ENCODE measurements at regions not wholly inside any gene's neighbourhood (a gene's known extent, or its start where the extent isn't known, plus 50 kb on each side); places are given as distances from the start of the nearest gene placed in this dataset.

DNA sequence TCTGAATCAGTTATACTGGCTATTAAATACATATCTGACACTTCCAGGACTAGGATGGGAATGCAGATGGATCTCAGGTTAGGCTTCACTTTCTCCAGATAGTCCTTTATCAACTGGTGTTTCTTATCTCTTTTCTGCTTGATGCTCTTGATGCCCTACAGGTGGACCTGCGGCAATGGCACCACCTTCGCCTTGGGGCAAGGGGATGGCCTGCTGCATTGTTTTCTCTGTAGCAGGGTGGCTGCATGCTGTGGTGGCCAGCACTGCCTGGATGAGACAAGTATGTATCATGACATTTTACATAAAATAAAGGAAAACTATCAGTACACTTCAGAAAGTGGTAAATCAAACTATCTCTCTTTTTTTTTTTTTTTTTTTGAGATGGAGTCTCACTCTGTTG, 217.7 kb upstream of the ZP4 start:
- no peak for DNase-seq

DNA sequence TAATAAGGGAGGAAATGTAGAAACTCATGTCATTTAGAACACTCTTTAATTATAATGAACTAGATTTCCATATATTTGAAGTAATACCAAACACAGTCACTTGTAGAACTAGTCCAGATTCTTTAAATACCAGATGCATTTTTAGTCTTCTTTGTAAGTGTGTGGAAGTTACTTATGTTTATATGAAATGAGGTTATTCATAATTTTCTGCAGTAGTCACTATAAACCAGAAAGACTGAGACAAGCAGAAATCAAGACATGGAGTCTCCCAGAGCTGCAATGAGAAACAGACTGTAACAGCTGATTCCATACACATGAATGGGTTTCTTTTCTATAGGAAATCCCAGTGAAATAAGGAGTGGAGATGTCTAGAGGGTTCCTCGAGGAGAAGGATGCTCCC, 216.6 kb upstream of the ZP4 start:
- no peak for DNase-seq

DNA sequence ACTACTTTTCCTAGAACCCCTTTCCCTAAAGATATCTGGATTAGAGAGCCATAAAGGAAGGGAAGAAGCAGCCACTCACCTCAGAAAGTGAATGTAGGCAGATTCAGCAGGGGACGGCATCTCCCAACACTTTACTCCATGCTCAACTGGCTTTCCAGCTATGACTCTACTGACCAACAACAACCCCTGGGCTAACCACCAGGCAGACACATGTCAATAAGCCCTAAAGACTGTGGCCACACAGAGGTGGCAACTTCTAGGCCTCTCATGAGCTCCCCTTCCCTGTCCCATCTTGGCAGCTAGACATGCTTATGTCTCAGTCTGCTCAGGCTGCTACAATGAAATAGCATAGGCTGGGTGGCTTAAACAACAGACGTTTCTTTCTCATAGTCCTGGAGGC, 214.0 kb upstream of the ZP4 start:
- DNase-seq: no peak

DNA sequence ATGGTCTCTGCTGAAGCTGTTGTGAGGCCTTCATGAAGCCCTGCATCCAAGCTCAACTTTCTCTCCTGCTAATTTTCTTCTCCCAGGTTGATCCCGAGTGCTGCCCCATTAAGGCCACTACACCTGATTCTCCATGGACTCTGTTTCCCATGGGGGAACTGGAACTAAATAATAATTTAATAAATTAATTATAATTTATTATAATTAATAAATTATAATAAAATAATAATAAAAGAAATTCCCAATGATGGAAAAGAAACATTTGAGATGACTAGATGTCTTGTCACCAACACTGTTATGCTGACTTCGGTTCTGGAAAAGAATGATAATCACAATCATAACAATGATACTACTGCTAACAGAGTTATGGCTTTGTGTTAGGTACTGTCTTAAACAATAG, 211.2 kb upstream of the ZP4 start:
- no peak for DNase-seq

DNA sequence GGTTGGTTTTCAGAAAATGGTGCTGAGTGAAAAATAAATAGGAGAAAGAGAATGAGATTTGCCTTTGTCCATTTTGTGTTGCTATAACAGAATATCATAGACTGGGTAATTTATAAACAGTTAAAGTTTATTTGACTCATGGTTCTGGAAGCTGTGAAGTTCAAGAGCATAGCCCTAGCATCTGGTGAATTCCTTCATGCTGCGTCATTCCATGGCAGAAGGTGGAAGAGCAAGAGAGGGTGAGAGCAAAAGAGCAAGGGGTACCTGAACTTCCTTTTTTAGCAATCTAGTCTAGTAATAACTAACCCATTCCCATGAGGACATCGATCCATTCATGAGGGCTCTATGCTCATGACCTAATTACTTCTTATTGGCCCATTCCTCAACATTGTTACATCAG, 209.1 kb upstream of the ZP4 start:
- no peak for DNase-seq

DNA sequence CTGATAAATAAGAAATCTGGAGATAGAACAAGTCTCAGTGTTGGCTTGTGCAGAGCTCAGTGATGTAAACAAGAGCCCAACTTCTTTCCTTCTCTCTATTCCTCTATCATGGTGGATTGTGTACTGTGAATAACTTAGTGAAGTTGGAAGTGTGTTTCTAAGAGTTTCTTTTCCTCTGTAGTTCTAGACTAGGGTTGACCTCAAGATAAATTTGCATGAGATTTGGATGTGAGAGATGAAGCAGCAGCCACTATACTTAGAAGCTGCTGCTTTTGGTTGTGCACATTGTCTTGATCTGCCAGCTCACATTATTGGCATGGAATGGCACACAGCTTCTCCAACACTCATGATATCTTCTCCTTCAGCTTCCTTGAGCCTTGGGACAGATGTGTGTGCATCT, 198.9 kb upstream of the ZP4 start:
- no peak for DNase-seq

DNA sequence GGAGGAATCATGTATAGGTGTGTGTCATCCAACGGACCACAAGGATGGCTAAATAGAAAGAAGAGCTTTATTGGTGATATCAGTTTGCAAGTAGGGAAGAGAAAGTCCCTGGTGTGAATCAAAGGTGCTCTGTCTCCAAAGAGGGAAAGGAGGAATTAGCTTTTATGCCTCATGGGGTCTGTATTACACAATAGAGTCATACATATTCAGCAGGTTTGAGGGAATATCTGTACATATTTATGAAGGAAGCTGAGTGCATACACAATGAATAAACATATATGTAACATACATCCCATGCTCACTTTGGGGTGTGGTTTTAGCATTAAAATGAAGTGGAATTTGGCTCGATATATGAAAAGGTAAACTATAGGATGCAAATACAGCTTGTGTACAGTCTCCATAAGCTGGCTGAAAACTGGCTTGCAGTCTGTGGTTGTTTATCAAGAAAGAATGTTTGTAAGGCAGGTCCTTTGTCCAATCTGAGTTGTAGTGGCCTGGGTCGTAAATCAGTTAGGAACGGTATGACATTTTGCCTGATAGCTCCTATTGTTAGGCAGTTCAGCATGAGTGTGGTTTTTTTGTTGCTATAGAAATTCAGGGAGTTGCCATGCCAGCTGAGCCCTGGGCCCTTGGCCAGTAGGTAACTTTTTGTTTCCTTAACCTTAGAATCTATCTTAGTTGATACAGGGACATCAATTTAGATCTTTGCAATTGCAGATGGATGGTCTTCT, 198.0 kb upstream of the ZP4 start:
- no peak for DNase-seq

DNA sequence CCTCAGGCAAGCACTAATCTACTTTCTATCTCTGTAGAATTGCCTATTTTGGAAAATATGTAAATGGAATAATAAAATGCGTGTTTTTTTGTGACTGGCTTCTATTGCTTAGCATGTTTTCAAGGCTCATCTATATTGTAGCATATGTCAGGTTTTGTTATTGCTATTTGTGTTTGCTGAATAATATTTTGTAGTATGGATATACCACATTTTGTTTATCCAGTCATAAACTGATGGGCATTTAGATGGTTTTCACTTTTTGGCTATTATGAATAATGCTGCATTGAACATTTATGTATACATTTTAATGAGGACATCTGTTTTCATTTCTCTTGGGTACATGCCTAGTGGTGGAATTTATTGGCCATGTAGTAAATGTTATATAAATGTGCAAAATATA, 183.3 kb upstream of the ZP4 start:
- DNase-seq: no peak

DNA sequence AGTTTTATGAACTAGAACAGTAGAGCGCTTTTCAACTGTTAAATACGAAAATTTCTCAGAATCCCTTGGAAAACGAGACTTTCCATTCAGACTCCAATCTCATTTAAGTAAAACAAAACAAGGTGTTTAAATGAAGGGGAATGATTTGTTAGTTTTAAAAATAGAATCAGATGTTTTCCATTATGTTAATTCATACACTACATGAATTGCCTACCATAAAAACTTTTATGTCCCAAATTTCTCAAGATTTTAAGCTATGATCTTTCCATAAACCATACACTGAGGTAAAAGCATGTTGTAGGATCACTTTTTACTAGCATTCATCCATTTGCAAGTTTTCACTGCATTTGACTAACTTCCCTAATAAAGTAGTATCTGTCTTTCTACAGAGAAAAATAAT, 180.3 kb upstream of the ZP4 start:
- DNase-seq: no peak

DNA sequence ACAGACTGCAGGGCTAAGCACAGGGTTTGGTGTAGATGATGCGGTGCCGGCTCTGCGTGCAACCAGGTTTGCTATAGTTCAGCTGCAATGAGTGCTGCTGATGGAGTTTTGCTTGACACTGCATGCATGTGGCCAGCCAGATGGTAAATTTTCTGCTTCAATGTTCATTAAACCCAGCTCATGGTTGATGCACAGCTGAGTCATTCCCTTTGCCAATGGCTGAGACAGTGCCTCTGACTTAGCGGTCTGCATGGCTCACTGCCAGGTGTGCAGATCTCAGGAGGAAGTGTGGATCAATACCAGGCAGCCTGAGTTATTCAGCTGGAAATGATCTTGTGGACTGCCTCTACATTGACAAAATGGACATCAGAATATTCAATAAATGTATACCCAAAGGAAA, 172.7 kb upstream of the ZP4 start:
- no peak for DNase-seq

DNA sequence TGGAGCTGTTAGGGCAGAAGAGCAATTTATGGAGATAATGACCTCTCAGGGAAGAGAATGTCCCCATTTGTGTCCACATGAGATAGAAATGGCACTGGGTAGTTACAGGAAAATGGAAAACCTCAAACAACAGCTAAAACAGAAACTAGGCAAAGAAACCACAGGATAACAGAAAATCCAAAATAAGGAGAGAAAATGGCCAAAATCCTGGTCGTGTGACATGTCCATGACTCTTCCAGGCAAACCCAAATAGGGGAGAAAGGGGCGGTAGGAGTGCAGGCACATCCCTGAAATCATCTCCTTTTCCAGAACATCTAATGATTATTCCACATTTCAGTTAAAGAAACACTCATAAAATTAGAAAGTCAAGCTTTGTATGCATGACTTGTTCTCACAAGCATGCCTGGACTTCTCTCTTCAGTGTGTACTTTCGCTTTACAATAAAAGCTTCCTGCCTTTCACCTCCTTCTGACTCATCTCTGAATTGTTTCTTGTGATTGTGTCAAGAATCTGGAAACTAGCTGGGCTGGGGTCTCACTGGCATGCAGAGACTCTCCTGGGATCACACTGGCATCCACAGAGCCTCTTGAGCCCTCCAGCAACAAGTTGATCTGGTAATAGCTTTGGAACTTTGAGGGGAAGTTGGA, 171.4 kb upstream of the ZP4 start:
- DNase-seq: no peak

DNA sequence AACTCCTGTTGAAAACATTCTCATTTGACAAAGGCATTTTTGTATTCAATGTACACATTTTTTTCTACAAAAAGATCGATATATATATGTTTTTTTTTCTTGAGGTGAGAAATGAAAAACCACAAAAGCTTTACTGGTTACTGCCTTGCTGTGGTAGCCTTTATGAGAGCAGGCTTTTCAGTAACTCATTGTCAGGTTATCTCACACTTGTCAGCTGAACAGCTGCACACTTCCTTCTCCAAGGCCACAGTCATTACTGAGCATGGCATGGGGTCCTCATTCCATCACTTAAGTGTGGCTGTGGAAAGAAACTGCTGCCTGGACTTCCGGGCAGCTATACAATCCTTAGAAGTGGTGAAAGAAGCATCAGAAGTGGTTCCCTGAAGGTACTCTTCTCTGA, 169.3 kb upstream of the ZP4 start:
- no peak for DNase-seq

DNA sequence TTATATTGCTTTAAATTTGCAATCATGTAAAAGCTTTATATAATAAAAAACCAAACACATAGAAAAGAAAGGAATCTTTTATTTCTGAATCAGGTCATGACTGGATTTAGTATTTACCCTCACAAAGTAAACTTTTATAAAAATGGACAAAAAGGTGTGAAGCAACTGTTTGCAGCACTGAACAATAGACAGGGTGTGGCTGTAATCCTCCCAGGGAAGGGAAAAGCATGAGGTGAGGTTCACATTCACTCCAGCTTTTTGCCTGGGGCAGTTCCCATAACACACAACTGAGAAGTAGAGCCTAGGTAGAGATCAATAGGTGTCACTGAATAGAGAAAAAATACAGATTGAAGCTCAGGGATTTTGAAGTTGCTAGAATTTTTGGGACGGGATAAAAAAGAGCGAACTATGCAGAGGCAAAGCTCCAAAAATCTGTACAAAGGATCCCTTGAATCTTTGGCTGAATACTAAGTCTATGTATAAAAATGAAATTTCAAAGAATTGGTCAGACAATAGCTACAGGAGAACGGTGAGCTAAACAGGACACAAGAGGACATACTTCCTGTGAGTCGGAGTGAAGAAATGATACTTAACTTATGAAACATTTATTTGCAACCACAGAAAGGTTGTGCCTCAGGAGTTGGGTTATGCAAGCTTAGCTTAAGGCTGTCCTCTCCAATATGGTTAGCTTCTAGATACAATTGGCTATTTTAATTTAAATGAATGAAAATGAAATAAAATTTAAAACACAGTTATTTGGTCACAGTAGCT, 162.0 kb upstream of the ZP4 start:
- no peak for DNase-seq

DNA sequence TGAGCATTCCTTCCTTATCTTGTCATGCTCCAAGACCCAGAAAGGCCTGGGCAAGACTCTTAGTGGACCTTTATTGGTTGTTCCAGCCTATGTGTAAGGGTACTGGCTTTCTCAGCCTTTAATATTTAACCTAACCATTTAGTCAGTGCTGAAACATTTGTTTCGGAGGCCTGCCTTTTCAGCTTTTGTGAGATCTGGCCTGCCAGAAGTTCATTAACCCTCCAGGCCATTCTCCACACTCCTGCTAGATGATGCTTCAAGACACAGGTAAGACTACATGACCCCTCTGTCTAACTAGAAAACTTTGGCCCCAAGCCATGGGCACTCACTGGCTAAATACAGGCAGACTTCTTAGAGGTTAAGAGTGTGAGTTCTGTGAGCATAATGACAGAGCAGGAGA, 138.4 kb upstream of the ZP4 start:
- no peak for DNase-seq

DNA sequence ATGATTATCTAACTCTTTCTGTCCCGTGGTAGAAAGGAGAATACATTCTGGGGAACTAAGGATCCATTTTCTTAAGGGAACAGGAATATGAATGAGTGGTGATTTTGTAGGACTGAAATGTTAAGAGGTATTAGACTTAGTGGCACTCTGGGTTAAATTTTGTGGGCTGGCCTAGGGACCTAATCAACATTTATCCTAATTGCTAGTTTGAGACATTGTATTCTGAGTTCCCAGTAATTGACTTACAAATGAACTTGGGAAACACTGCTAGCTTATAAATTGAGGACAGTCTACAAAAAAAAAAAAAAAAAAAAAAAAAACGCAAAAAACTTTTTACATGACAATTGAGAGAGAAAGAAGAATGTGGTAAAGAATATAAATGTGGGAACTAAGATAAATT, 136.6 kb upstream of the ZP4 start:
- DNase-seq: no peak

DNA sequence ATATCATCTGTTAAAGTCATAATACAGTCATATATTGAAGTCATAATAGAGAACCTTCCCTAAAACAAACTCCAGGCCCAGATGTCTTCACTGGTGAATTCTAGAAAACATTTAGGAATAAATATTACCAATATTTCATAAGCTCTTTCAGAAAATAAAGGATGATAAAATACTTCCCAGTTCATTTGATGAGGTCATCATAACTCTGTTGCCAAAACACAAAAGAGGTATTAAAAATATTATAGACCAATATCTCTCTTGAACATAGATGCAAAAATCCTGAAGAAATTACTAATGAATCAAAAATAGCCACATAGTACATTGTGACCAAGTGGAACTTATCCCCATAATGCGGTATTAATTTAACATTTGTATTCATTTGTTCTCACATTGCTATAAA, 132.4 kb upstream of the ZP4 start:
- DNase-seq: no peak

DNA sequence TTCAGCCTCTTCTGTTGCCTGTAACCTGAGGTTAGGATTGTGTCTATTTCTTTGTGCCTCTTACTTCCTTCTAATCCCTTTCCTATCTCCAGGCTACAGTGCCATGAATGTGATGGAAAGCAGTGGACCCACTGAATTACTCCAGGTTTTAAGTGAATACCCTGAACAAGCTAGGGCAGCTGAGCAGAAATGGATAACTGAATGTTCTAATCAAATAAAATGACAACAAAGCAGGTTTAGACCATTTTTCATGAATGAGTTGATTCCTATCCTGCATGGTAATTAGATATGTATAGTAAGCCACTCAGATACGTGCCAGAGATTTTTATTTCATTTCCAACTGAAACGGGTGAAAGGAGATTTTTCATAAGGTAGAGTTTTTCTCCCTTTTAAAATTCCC, 127.5 kb upstream of the ZP4 start:
- DNase-seq: no peak

DNA sequence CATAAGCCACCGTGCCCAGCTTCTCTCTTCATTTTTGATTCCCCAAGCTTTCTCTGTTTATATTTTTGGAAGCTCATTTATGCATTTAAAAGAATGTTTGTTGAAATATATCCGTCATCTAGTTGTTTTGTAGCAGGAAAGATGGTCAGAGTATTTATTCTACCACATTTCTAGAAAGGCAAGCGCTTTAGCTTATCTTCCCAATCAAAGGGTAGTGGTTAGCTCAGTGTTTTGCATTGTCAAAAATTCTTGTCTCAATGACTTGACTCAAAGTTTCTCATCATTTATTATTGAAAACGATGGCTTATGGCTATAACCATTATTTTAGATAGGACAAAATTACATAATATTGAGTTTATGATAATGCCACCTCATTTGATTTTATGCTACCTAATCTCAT, 116.1 kb upstream of the ZP4 start:
- no peak for DNase-seq

DNA sequence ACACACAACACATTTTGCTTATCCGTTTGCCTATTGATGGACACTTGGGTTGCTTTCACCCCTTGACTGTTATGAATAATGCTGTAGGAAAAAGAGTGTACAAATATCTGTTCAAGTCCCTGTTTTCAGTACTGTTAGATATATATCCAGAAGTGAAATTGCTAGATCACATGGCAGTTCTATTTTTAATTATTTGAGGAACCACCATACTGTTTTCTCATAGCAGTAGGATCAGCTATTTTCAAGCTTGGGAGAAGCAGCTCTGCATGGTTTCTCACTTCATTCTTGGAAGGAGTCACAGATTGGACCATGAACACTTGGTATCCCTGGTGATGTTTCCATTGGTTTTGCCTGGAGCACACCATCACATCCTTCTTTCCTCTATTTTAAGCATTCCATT, 114.4 kb upstream of the ZP4 start:
- DNase-seq: no peak

DNA sequence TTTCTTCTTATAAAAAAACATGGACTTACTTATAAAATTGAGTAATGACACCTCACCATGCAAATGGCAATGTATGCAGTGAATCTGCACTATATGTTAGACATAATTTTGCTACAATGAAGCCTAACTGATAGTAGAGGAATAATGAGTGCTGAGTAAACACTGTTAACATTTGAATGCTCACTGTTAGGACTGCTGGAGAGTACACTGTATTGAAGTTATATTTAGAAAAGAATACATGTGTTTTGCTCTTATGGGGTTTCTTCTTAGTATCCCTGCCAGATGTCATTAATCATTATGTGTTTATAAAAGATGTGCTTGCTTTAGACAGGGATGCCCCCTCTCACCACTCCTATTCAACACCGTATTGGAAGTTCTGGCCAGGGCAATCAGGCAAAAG, 111.1 kb upstream of the ZP4 start:
- DNase-seq: no peak

DNA sequence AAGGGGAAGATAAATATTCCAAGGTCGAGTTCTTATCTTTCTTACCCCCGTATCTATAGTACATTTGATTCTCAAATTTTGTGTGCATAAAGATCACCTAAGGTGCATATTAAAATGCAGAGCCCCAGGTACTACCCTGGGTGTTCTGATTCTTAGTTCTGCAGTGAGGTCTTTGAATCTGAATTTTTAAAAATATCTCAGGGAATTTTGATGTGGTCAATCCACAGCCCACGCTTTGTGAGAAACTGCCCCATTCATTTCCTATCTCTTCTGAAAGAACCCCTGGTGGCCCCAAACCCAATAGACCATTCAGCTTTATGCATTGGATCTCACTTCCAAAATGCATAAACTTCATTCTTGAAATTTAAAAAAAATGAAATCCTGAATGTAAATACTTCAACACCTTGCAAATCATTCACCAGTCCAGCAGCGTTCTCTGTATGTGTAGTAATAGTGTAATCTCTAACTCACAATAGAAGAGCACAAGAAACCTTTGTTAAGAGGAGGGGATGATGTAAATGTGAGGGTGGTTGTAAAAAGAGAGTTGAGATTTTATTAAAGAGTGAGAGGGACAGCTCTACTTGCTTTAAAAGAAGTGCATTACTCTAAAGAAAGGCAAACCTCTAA, 108.8 kb upstream of the ZP4 start:
- DNase-seq: no peak

DNA sequence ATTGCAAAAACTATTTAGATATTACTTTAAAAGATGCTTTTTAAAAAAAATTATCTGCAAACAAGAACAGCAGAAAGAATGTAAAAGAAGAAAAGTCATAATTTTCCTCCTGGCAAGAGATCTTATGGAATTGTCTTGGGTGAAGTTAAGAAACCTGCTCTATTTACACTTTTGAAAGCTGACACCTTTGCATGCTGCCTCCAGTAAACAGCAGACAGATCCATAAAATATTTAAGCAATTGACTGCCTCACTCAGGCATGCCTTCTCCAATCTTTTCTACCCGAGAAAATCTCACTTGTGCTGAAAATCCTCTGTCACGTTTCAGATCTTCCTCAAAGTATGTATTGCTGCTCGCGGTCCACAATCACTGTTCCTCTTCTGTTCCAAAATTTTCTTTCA, 107.9 kb upstream of the ZP4 start:
- no peak for DNase-seq

DNA sequence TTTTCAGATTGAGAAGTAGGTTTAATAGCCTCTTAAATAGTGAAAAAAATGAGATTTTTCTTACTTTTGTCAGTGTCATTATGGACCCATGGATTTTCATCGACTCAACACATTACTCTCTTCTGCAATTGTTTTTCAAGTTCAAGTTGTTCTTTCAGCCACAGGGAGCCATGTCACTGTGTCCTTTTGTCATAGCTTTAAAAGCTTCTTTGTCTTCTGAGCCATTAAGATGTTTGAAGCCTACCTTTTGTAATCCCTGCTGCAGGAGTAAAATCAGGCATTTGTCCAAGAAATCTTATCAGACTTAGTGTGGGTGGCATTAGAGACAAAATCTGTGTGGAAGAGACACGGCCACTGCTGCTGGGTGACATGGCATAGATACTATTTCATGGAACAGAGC, 92.8 kb upstream of the ZP4 start:
- DNase-seq: no peak
